ENCODE measurements at regions not wholly inside any gene's neighbourhood (a gene's known extent, or its start where the extent isn't known, plus 50 kb on each side); places are given as distances from the start of the nearest gene placed in this dataset.

GRCh38 chr18:56176751-56177150, 461.6 kb downstream of the TXNL1 start:
- H3K18ac ChIP-seq (ENCODE audit: extremely low read depth, low read length) = no peak overlapping the region
- H3K4me2 ChIP-seq (ENCODE audit: insufficient read depth in 1 of 2, low read depth in 2 of 2, low read length in 2 of 2) = no peak overlapping the region
- H3K4me3 ChIP-seq (ENCODE audit: extremely low read depth in 1 of 4, insufficient read depth in 2 of 4, low read depth in 3 of 4, low read length in 4 of 4) = no peak overlapping the region
- CTCF ChIA-PET (ENCODE audit: partially characterized antibody) = no interaction called here
- H4K20me1 ChIP-seq (replicated peaks in 1 of 2; ENCODE audit: control insufficient read depth in 1 of 2, insufficient read depth in 2 of 2, low read length in 2 of 2) = no peaks in the 10 kb centered on the region
- H2BK12ac ChIP-seq (ENCODE audit: low read depth, low read length) = no peak overlapping the region
- H4K91ac ChIP-seq (replicated peaks; ENCODE audit: insufficient read length, low read length) = no peak overlapping the region
- no peak overlapping the region for H3K9ac ChIP-seq (replicated peaks in 1 of 4; ENCODE audit: extremely low read depth in 1 of 4, low read depth in 3 of 4, low read length in 3 of 4)
- H3K56ac ChIP-seq (replicated peaks; ENCODE audit: insufficient read length, low read depth, low read length) = no peak overlapping the region
- no peaks in the 10 kb centered on the region for H3K9me3 ChIP-seq (ENCODE audit: insufficient read depth in 2 of 2, low read depth in 1 of 2, low read length in 1 of 2)
- H3K4ac ChIP-seq (replicated peaks; ENCODE audit: insufficient read length, low read depth, low read length) = no peak overlapping the region
- FAIRE-seq = no peak
- 95% methylated on average over 6 of the region's 6 CpGs; no CpG with 5 or more reads in 1 of the 2 experiments for WGBS, 2 experiments (ENCODE audit: extremely low coverage in 1 of 2, insufficient coverage in 1 of 2, insufficient read length in 1 of 2, insufficient replicate concordance in 2 of 2, low coverage in 1 of 2, low lambda C conversion rate in 2 of 2, missing lambda C conversion rate in 1 of 2)
- TF ChIP-seq BRCA1 (IDR thresholded peaks at IDR 0.05; ENCODE audit: low read depth, low read length) (no peak), TAF1 (IDR thresholded peaks at IDR 0.05; ENCODE audit: low read depth, low read length) (no peak), MAFK (IDR thresholded peaks at IDR 0.05; ENCODE audit: low read depth, low read length) (no peak)
- no peak overlapping the region for H3K14ac ChIP-seq (ENCODE audit: insufficient read length)
- no peaks in the 10 kb centered on the region for H3K79me2 ChIP-seq (ENCODE audit: control insufficient read depth in 1 of 2, insufficient read depth in 2 of 2, low read length in 2 of 2)
- H2BK15ac ChIP-seq (ENCODE audit: low read length) = no peak overlapping the region
- no peaks in the 10 kb centered on the region for H3K23me2 ChIP-seq (ENCODE audit: low read depth, low read length)
- H2BK5ac ChIP-seq (ENCODE audit: low read depth, low read length) = no peak overlapping the region
- no peak overlapping the region for H3K23ac ChIP-seq (ENCODE audit: insufficient read length)
- no peak overlapping the region for H4K8ac ChIP-seq (ENCODE audit: extremely low read depth, insufficient read depth, low read length)
- no peak overlapping the region for H2AFZ ChIP-seq (ENCODE audit: low read length)
- H3K27ac ChIP-seq (ENCODE audit: low read depth, low read length) = no peak overlapping the region
- DNase-seq (ENCODE audit: low read depth in 1 of 2, low spot score in 2 of 2) = no peak
- no peaks in the 10 kb centered on the region for H3K27me3 ChIP-seq (replicated peaks in 1 of 4; ENCODE audit: control insufficient read depth in 3 of 4, extremely low read depth in 1 of 4, insufficient read depth in 3 of 4, low read length in 3 of 4)
- no peak overlapping the region for H4K5ac ChIP-seq (ENCODE audit: insufficient read length, low read depth, low read length)
- H3K36me3 ChIP-seq (ENCODE audit: control insufficient read depth in 2 of 4, insufficient read depth in 4 of 4, low read length in 3 of 4) = no peaks in the 10 kb centered on the region
- no peak overlapping the region for H2AK5ac ChIP-seq (ENCODE audit: low read depth, low read length)
- POLR2A ChIA-PET (ENCODE audit: partially characterized antibody) = no interaction called here
- peaks cover 0 to 3% (median 0%) of the 10 kb centered on the region in 4 experiments; a peak in 3 of 7 replicates for H3K4me1 ChIP-seq (replicated peaks in 1 of 4; ENCODE audit: control insufficient read depth in 3 of 4, insufficient read depth in 4 of 4, low read length in 3 of 4)
- no peaks in the 10 kb centered on the region for H3K79me1 ChIP-seq (ENCODE audit: low read depth, low read length)
- no peak overlapping the region for H2BK120ac ChIP-seq (replicated peaks; ENCODE audit: low read depth, low read length)
- H2BK20ac ChIP-seq (ENCODE audit: low read length) = no peak overlapping the region

Data from H1 (cell line).